Body of pancreas (tissue), 4 donors: ENCODE measurements at regions not wholly inside any gene's neighbourhood (a gene's known extent, or its start where the extent isn't known, plus 50 kb on each side); places are given as distances from the start of the nearest gene placed in this dataset.

ENCODE experiments used
- POLR2A ChIP-seq, 3 donors: fragments of 450-650 bp; IDR thresholded peaks; one replicate each; pipeline ENCODE4 v1.6.1; 2016; ENCODE audit warnings: antibody characterized with exemption in 3 of 3, mild to moderate bottlenecking in 2 of 3
- TF ChIP-seq, protein P1 (sequence below), 7 experiments: fragments of 450-650 bp in 4 of 7; fragments of 200-600 bp in 3 of 7; sonication (generic) in 3 of 7; IDR thresholded peaks; one replicate each; pipeline ENCODE4 v1.5.1; 2016 to 2019; ENCODE audit warnings: antibody characterized with exemption in 7 of 7

DNA sequence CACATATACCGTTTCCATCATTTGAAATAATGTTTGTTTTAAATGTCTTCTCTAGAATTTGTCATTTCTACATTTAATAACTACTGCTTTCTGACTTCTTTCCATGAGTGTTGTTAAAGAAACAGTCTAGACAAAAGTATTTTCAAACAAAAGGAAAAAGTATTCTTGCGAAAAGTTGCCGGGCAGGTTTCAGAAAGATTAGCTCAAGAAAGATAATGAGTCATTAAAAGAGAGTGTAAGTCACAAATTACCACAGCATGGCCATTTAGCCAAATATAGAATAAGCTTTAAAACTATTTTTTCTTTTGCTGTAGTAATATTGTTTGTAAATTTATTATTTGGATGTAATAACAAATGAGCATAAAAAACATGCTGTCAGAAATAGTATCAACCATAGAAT, 493.0 kb downstream of the TLL1 start:
- TF ChIP-seq, protein P1, sequence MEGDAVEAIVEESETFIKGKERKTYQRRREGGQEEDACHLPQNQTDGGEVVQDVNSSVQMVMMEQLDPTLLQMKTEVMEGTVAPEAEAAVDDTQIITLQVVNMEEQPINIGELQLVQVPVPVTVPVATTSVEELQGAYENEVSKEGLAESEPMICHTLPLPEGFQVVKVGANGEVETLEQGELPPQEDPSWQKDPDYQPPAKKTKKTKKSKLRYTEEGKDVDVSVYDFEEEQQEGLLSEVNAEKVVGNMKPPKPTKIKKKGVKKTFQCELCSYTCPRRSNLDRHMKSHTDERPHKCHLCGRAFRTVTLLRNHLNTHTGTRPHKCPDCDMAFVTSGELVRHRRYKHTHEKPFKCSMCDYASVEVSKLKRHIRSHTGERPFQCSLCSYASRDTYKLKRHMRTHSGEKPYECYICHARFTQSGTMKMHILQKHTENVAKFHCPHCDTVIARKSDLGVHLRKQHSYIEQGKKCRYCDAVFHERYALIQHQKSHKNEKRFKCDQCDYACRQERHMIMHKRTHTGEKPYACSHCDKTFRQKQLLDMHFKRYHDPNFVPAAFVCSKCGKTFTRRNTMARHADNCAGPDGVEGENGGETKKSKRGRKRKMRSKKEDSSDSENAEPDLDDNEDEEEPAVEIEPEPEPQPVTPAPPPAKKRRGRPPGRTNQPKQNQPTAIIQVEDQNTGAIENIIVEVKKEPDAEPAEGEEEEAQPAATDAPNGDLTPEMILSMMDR (IDR thresholded peaks at IDR 0.05), result no peak
- no peak for TF ChIP-seq POLR2A (IDR thresholded peaks at IDR 0.05)
